H9 (cell line): ENCODE measurements at regions not wholly inside any gene's neighbourhood (a gene's known extent, or its start where the extent isn't known, plus 50 kb on each side); places are given as distances from the start of the nearest gene placed in this dataset.
"Not testable (repeated sequence)": the region's sequence is repeated elsewhere in the genome, so short reads cannot be mapped to it uniquely, and the experiment has no call there.

ENCODE experiments used
- DNase-seq: peaks from one replicate; pipeline ENCODE4 v3.0.0-alpha.2; 2017
- H2AFZ ChIP-seq: one replicate; pipeline ENCODE4 v1.6.1; 2013; ENCODE audit warnings: mild to moderate bottlenecking, low read length, control low read depth, moderate library complexity
- H2AK5ac ChIP-seq: 2 replicates; pipeline ENCODE4 v1.6.1; 2013; ENCODE audit warnings: low read length, control low read depth, mixed read lengths; ENCODE audit not compliant: insufficient read length
- H2BK120ac ChIP-seq: one replicate; pipeline ENCODE4 v1.6.1; 2013; ENCODE audit warnings: low read depth, mild to moderate bottlenecking, low read length, control low read depth, inconsistent platforms; ENCODE audit not compliant: poor library complexity, severe bottlenecking
- H2BK12ac ChIP-seq: 2 replicates; pipeline ENCODE4 v1.6.1; 2013; ENCODE audit warnings: low read length, control low read depth, mixed read lengths, low read depth; ENCODE audit not compliant: insufficient read length
- H2BK15ac ChIP-seq: 2 replicates; pipeline ENCODE4 v1.6.1; 2013; ENCODE audit warnings: low read depth, low read length, control low read depth
- H2BK20ac ChIP-seq: one replicate; pipeline ENCODE4 v1.6.1; 2013; ENCODE audit warnings: low read depth, mild to moderate bottlenecking, low read length, control low read depth, inconsistent platforms; ENCODE audit not compliant: poor library complexity, severe bottlenecking
- H2BK5ac ChIP-seq: 2 replicates; pipeline ENCODE4 v1.6.1; 2013; ENCODE audit warnings: low read length, control low read depth, mixed read lengths; ENCODE audit not compliant: insufficient read length
- H3K14ac ChIP-seq: 2 replicates; pipeline ENCODE4 v1.6.1; 2013; ENCODE audit warnings: low read length, control low read depth; ENCODE audit not compliant: insufficient read depth
- H3K18ac ChIP-seq: 2 replicates; pipeline ENCODE4 v1.6.1; 2013; ENCODE audit warnings: low read depth, mild to moderate bottlenecking, mixed read lengths, low read length, control low read depth; ENCODE audit not compliant: insufficient read length
- H3K23ac ChIP-seq: 2 replicates; pipeline ENCODE4 v1.6.1; 2013; ENCODE audit warnings: low read length, control low read depth, mixed read lengths, low read depth; ENCODE audit not compliant: insufficient read length
- H3K23me2 ChIP-seq: 2 replicates; pipeline ENCODE4 v1.6.1; 2013; ENCODE audit warnings: low read depth, mild to moderate bottlenecking, mixed read lengths, low read length, control low read depth; ENCODE audit not compliant: insufficient read length, poor library complexity, severe bottlenecking
- H3K27ac ChIP-seq: 2 replicates; pipeline ENCODE4 v1.5.1; 2013; ENCODE audit warnings: low read length, control low read depth, mixed read lengths, low read depth; ENCODE audit not compliant: insufficient read length
- H3K27me3 ChIP-seq: 2 replicates; pipeline ENCODE4 v1.6.1; 2013; ENCODE audit warnings: low read length, control low read depth, inconsistent platforms; ENCODE audit not compliant: insufficient read depth
- H3K4ac ChIP-seq: 2 replicates; pipeline ENCODE4 v1.6.1; 2013; ENCODE audit warnings: low read depth, mild to moderate bottlenecking, control low read depth, inconsistent platforms, low read length, moderate library complexity
- H3K4me1 ChIP-seq: 2 replicates; pipeline ENCODE4 v1.6.1; 2013; ENCODE audit warnings: low read length, control low read depth, inconsistent platforms; ENCODE audit not compliant: insufficient read depth
- H3K4me2 ChIP-seq: 2 replicates; pipeline ENCODE4 v1.6.1; 2013; ENCODE audit warnings: low read length, control low read depth, mixed read lengths; ENCODE audit not compliant: insufficient read length, insufficient read depth
- H3K56ac ChIP-seq: 2 replicates; pipeline ENCODE4 v1.6.1; 2013; ENCODE audit warnings: low read depth, mild to moderate bottlenecking, mixed read lengths, low read length, control low read depth; ENCODE audit not compliant: insufficient read length
- H3K79me1 ChIP-seq: 2 replicates; pipeline ENCODE4 v1.6.1; 2013; ENCODE audit warnings: low read depth, mild to moderate bottlenecking, moderate library complexity, low read length, control low read depth, inconsistent platforms; ENCODE audit not compliant: insufficient read depth, poor library complexity, severe bottlenecking
- H3K79me2 ChIP-seq: 2 replicates; pipeline ENCODE4 v1.6.1; 2013; ENCODE audit warnings: low read length, control low read depth, inconsistent platforms; ENCODE audit not compliant: insufficient read depth
- H3K9ac ChIP-seq: 2 replicates; pipeline ENCODE4 v1.6.1; 2013; ENCODE audit warnings: low read length, control low read depth, mixed read lengths; ENCODE audit not compliant: insufficient read length; ENCODE audit errors: extremely low read depth
- H3K9me3 ChIP-seq: one replicate; pipeline ENCODE4 v1.6.1; 2013; ENCODE audit warnings: low read depth, low read length, inconsistent platforms; ENCODE audit not compliant: control insufficient read depth
- H3T11ph ChIP-seq: one replicate; pipeline ENCODE4 v1.6.1; 2013; ENCODE audit warnings: mild to moderate bottlenecking, low read length, control low read depth, inconsistent platforms
- H4K20me1 ChIP-seq: one replicate; pipeline ENCODE4 v1.6.1; 2013; ENCODE audit not compliant: control insufficient read depth, insufficient read length, insufficient read depth
- H4K5ac ChIP-seq: 2 replicates; pipeline ENCODE4 v1.6.1; 2013; ENCODE audit warnings: low read depth, mild to moderate bottlenecking, mixed read lengths, low read length, control low read depth; ENCODE audit not compliant: insufficient read length
- H4K8ac ChIP-seq: replicated peaks from 2 replicates; pipeline ENCODE4 v1.6.1; 2013; ENCODE audit warnings: low read length, control low read depth, mixed read lengths, low read depth; ENCODE audit not compliant: insufficient read length
- H4K91ac ChIP-seq: 2 replicates; pipeline ENCODE4 v1.6.1; 2013; ENCODE audit warnings: low read depth, mild to moderate bottlenecking, moderate library complexity, mixed read lengths, low read length, control low read depth; ENCODE audit not compliant: insufficient read length
- H3K27ac Mint-ChIP-seq, 3 experiments: 2 replicates in 2 of 3; 3 replicates in 1 of 3; pipeline ENCODE4 v1.8.0; 2020 to 2021; ENCODE audit warnings: mixed read lengths in 3 of 3, mild to moderate bottlenecking in 1 of 3, moderate library complexity in 1 of 3
- H3K27me3 Mint-ChIP-seq: 2 replicates; pipeline ENCODE4 v1.8.0; 2021; ENCODE audit warnings: low read depth, mild to moderate bottlenecking, moderate library complexity, mixed read lengths
- H3K36me3 Mint-ChIP-seq, 3 experiments: 2 replicates in 2 of 3; 3 replicates in 1 of 3; pipeline ENCODE4 v1.8.0; 2020 to 2021; ENCODE audit warnings: low read depth in 3 of 3, mixed read lengths in 3 of 3; ENCODE audit not compliant: insufficient read depth in 1 of 3
- H3K4me1 Mint-ChIP-seq, 2 experiments: 2 replicates each; pipeline ENCODE4 v1.8.0; 2020; ENCODE audit warnings: mixed read lengths in 2 of 2
- H3K4me3 Mint-ChIP-seq, 2 experiments: 2 replicates in 1 of 2; 3 replicates in 1 of 2; pipeline ENCODE4 v1.8.0; 2020 to 2021; ENCODE audit warnings: mild to moderate bottlenecking in 2 of 2, mixed read lengths in 2 of 2, moderate library complexity in 1 of 2
- H3K9me3 Mint-ChIP-seq, 2 experiments: 2 replicates in 1 of 2; 3 replicates in 1 of 2; pipeline ENCODE4 v1.8.0; 2020; ENCODE audit warnings: mild to moderate bottlenecking in 2 of 2, mixed read lengths in 2 of 2, moderate library complexity in 1 of 2
- WGBS: extraction: QIAGEN DNeasy Blood & Tissue Kit; methylation state at CpG from one replicate; pipeline ENCODE4 v1.1.7; 2013; ENCODE audit warnings: missing lambda C conversion rate, low lambda C conversion rate, mixed read lengths; ENCODE audit not compliant: insufficient read length; ENCODE audit errors: extremely low coverage; 5-methylcytosine and 5-hydroxymethylcytosine counted together
- TF ChIP-seq, protein P1 (sequence below): fragments of 200-600 bp; sonication (generic); conservative IDR thresholded peaks from 3 replicates; pipeline ENCODE4 v1.8.0; 2021; ENCODE audit warnings: antibody characterized with exemption, mild to moderate bottlenecking

DNA sequence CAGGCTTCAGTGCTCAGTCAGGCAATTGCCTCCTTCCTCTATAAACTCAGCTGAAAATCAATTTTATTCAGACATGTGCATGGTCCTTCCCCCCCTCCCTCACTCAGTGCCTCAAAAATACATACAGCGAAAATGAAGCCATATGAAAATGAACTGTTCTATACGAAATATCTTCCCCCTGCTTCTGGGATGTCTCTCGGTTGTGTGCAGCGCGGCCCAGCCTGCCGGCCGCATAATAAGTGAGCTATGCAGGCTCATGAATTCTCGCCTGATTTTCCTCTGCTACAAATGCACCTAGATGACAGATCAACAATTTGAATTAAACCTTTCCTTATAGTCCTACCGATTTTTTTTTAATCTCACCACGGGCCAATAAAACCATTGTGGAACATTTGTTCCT lies 252.9 kb downstream of the CRLF2 start:
- 0 out of 2 replicates have a peak, but pooled peaks cover 2% of the 10 kb centered on the region for H3K79me2 ChIP-seq
- no peak for DNase-seq
- no peaks in the 10 kb centered on the region for H3K4me1 ChIP-seq
- H3K56ac ChIP-seq: no peak overlapping the region
- H4K20me1 ChIP-seq: no peaks in the 10 kb centered on the region
- no peak overlapping the region for H3K9ac ChIP-seq
- H4K5ac ChIP-seq: no peak overlapping the region
- H3K27ac ChIP-seq: no peak overlapping the region
- H2BK20ac ChIP-seq: no peak overlapping the region
- no peak overlapping the region for H2BK5ac ChIP-seq
- H2BK12ac ChIP-seq: no peak overlapping the region
- Mint-ChIP-seq H3K4me3 (no peak overlapping the region), H3K27ac (no peak overlapping the region; a peak in 1 of 7 replicates), H3K27me3 (peaks cover 6% of the 10 kb centered on the region; the same call in 1 of the 2 replicates), H3K36me3 (no peaks in the 10 kb centered on the region), H3K9me3 (no peaks in the 10 kb centered on the region), H3K4me1 (peaks cover 27 to 29% of the 10 kb centered on the region in 2 experiments)
- no CpG with 5 or more reads among the region's 10 CpGs for WGBS
- H2AK5ac ChIP-seq: no peak overlapping the region
- TF ChIP-seq, protein P1, sequence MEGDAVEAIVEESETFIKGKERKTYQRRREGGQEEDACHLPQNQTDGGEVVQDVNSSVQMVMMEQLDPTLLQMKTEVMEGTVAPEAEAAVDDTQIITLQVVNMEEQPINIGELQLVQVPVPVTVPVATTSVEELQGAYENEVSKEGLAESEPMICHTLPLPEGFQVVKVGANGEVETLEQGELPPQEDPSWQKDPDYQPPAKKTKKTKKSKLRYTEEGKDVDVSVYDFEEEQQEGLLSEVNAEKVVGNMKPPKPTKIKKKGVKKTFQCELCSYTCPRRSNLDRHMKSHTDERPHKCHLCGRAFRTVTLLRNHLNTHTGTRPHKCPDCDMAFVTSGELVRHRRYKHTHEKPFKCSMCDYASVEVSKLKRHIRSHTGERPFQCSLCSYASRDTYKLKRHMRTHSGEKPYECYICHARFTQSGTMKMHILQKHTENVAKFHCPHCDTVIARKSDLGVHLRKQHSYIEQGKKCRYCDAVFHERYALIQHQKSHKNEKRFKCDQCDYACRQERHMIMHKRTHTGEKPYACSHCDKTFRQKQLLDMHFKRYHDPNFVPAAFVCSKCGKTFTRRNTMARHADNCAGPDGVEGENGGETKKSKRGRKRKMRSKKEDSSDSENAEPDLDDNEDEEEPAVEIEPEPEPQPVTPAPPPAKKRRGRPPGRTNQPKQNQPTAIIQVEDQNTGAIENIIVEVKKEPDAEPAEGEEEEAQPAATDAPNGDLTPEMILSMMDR: no peak
- H3K4me2 ChIP-seq: no peak overlapping the region
- no peak overlapping the region for H3K4ac ChIP-seq
- H3K23ac ChIP-seq: no peak overlapping the region
- no peak overlapping the region for H3T11ph ChIP-seq
- H3K27me3 ChIP-seq: no peaks in the 10 kb centered on the region
- H4K91ac ChIP-seq: no peak overlapping the region
- H3K9me3 ChIP-seq: no peaks in the 10 kb centered on the region
- no peak overlapping the region for H4K8ac ChIP-seq
- no peak overlapping the region for H3K14ac ChIP-seq
- no peak overlapping the region for H2AFZ ChIP-seq
- H3K18ac ChIP-seq: no peak overlapping the region
- no peaks in the 10 kb centered on the region for H3K23me2 ChIP-seq
- no peak overlapping the region for H2BK120ac ChIP-seq
- no peaks in the 10 kb centered on the region for H3K79me1 ChIP-seq
- no peak overlapping the region for H2BK15ac ChIP-seq

DNA sequence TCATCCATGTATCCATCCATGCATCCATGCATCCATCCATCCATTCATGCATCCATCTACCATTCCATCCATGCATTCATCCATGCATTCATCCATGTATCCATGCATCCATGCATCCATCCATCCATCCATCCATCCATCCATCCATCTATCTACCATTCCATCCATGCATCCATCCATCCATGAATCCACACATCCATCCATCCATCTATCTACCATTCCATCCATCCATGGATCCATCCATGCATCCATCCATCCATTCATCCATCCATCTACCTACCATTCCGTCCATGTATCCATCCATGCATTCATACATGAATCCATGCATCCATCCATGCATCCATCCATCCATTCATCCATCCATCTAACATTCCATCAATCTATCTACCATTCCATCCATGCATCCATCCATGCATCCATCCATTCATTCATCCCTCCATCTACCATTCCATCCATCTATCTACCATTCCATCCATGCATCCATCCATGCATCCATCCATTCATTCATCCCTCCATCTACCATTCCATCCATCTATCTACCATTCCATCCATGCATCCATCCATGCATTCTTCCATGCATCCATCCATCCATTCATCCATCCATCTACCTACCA lies 257.2 kb downstream of the CRLF2 start:
- not testable (repeated sequence) for H3T11ph ChIP-seq, H3K4me2 ChIP-seq, H3K27ac Mint-ChIP-seq, H2BK120ac ChIP-seq, H3K27me3 ChIP-seq, H3K9me3 Mint-ChIP-seq, H3K4me3 Mint-ChIP-seq, H3K27me3 Mint-ChIP-seq, H3K23me2 ChIP-seq, H3K14ac ChIP-seq, H2AFZ ChIP-seq, H3K4me1 ChIP-seq, H3K36me3 Mint-ChIP-seq, H2BK5ac ChIP-seq, H2BK12ac ChIP-seq, H4K91ac ChIP-seq, H2BK20ac ChIP-seq, H3K4ac ChIP-seq, H3K23ac ChIP-seq, H3K79me1 ChIP-seq, H3K56ac ChIP-seq, H3K27ac ChIP-seq, H3K9me3 ChIP-seq, H3K9ac ChIP-seq, H4K5ac ChIP-seq, H2BK15ac ChIP-seq, H3K79me2 ChIP-seq, DNase-seq, H3K18ac ChIP-seq, H4K20me1 ChIP-seq, H2AK5ac ChIP-seq
- H4K8ac ChIP-seq: peak overlapping the region; percentile 35
- WGBS: no CpG with 5 or more reads among the region's 1 CpG
- H3K4me1 Mint-ChIP-seq: peaks cover 18 to 19% of the 10 kb centered on the region in 2 experiments
